ENCODE measurements at regions not wholly inside any gene's neighbourhood (a gene's known extent, or its start where the extent isn't known, plus 50 kb on each side); places are given as distances from the start of the nearest gene placed in this dataset.

DNA sequence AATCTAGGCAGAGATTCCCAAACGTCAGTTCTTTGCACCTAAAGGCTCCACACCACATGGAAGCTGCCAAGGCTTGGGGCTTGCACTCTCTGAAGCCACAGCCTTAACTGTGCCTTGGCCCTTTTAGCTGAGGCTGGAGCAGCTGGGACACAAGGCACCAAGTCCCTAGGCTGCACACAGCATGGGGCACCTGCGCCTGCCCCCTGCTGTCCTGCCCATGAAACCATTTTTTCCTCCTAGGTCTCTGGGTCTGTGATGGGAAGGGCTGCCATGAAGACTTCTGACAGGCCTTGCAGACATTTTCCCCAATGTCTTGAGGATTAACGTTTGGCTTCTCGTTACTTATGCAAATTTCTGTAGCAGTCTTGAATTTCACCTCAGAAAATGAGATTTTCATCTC lies 241.5 kb downstream of the OSR1 start:
- no peak for TF ChIP-seq CTCF (conservative IDR thresholded peaks at IDR 0.05; ENCODE audit: low read depth, low read length)
- no peak for TF ChIP-seq EZH2 (IDR thresholded peaks at IDR 0.05; ENCODE audit: low read length, unreplicated experiment)
